Esophagus squamous epithelium (tissue), 4 donors: ENCODE measurements at regions not wholly inside any gene's neighbourhood (a gene's known extent, or its start where the extent isn't known, plus 50 kb on each side); places are given as distances from the start of the nearest gene placed in this dataset.

Source experiments
- CTCF ChIP-seq, 6 experiments: fragments of 450-650 bp in 4 of 6; fragments of 200-600 bp in 2 of 6; sonication (generic) in 2 of 6; IDR thresholded peaks; one replicate each; pipeline ENCODE4 v1.5.1; 2016 to 2019; ENCODE audit warnings: antibody characterized with exemption in 6 of 6, mild to moderate bottlenecking in 4 of 6, moderate library complexity in 4 of 6
- POLR2A ChIP-seq, 4 donors: fragments of 450-650 bp; IDR thresholded peaks; one replicate each; pipeline ENCODE4 v1.6.1; 2017; ENCODE audit warnings: antibody characterized with exemption in 4 of 4, mild to moderate bottlenecking in 4 of 4, moderate library complexity in 3 of 4

- TF ChIP-seq CTCF (IDR thresholded peaks at IDR 0.05) (no peak), POLR2A (IDR thresholded peaks at IDR 0.05) (no peak)
These were observed 1121.7 kb upstream of the PRMT6 start for GRCh38 chr1:105934806-105935205.
